H1 (cell line): ENCODE measurements at regions not wholly inside any gene's neighbourhood (a gene's known extent, or its start where the extent isn't known, plus 50 kb on each side); places are given as distances from the start of the nearest gene placed in this dataset.

Source experiments
- CTCF ChIA-PET: fragments of 300-600 bp; sonication (Branson Sonifier 250); formaldehyde crosslinking; loops from one replicate; lab custom pipeline; 2021; ENCODE audit not compliant: partially characterized antibody; lab: Charles Lee
- POLR2A ChIA-PET: fragments of 300-600 bp; sonication (Branson Sonifier 250); formaldehyde crosslinking; loops from one replicate; lab custom pipeline; 2021; ENCODE audit warnings: inconsistent platforms; ENCODE audit not compliant: partially characterized antibody; lab: Charles Lee
- DNase-seq, 2 experiments: peaks; one replicate each; pipeline versions ENCODE4 v3.0.0 to v3.0.0-alpha.2; 2010 to 2022; ENCODE audit warnings: low spot score in 2 of 2, low read depth in 1 of 2, mixed read lengths in 1 of 2
- FAIRE-seq: peaks from 2 replicates; lab custom pipeline; 2011; peaks lifted over from hg19 to GRCh38; lab: Jason Lieb, UNC
- H2AFZ ChIP-seq: 2 replicates; pipeline ENCODE4 v1.8.1; 2012; ENCODE audit warnings: low read length, inconsistent platforms
- H2AK5ac ChIP-seq: 2 replicates; pipeline ENCODE4 v1.6.1; 2013; ENCODE audit warnings: low read depth, low read length
- H2BK120ac ChIP-seq: replicated peaks from 2 replicates; pipeline ENCODE3; 2013; ENCODE audit warnings: low read depth, low read length, inconsistent platforms
- H2BK12ac ChIP-seq: 2 replicates; pipeline ENCODE4 v1.6.1; 2013; ENCODE audit warnings: low read depth, low read length
- H2BK15ac ChIP-seq: 2 replicates; pipeline ENCODE4 v1.6.1; 2013; ENCODE audit warnings: low read length
- H2BK20ac ChIP-seq: 2 replicates; pipeline ENCODE4 v1.6.1; 2013; ENCODE audit warnings: low read length
- H2BK5ac ChIP-seq: 2 replicates; pipeline ENCODE4 v1.6.1; 2013; ENCODE audit warnings: low read depth, low read length
- H3K14ac ChIP-seq: 2 replicates; pipeline ENCODE4 v1.6.1; 2013; ENCODE audit warnings: inconsistent platforms; ENCODE audit not compliant: insufficient read length
- H3K18ac ChIP-seq: 2 replicates; pipeline ENCODE4 v1.6.1; 2013; ENCODE audit warnings: low read length; ENCODE audit errors: extremely low read depth
- H3K23ac ChIP-seq: 2 replicates; pipeline ENCODE4 v1.6.1; 2013; ENCODE audit warnings: inconsistent platforms; ENCODE audit not compliant: insufficient read length
- H3K23me2 ChIP-seq: 2 replicates; pipeline ENCODE4 v1.6.1; 2013; ENCODE audit warnings: low read depth, low read length
- H3K27ac ChIP-seq: 2 replicates; pipeline ENCODE4 v1.6.1; 2011; ENCODE audit warnings: low read depth, low read length, inconsistent platforms
- H3K27me3 ChIP-seq, 4 experiments: replicated peaks in 1 of 4; 1 replicate in 1 of 4; 2 replicates in 3 of 4; pipeline versions ENCODE4 v1.6.1 to v1.8.1; 2011 to 2013; ENCODE audit warnings: low read length in 3 of 4, mild to moderate bottlenecking in 3 of 4, inconsistent platforms in 2 of 4, mixed read lengths in 2 of 4, moderate library complexity in 1 of 4; ENCODE audit not compliant: control insufficient read depth in 3 of 4, insufficient read depth in 3 of 4; ENCODE audit errors: extremely low read depth in 1 of 4
- H3K36me3 ChIP-seq, 4 experiments: 2 replicates each; pipeline versions ENCODE4 v1.6.1 to v1.8.1; 2011 to 2013; ENCODE audit warnings: mild to moderate bottlenecking in 4 of 4, low read length in 3 of 4, moderate library complexity in 2 of 4, control low read depth in 1 of 4, inconsistent platforms in 1 of 4; ENCODE audit not compliant: insufficient read depth in 4 of 4, control insufficient read depth in 2 of 4
- H3K4ac ChIP-seq: replicated peaks from 2 replicates; pipeline ENCODE3; 2013; ENCODE audit warnings: low read length, low read depth, mixed read lengths, inconsistent platforms; ENCODE audit not compliant: insufficient read length
- H3K4me1 ChIP-seq, 4 experiments: replicated peaks in 1 of 4; 1 replicate in 1 of 4; 2 replicates in 3 of 4; pipeline versions ENCODE4 v1.6.1 to v1.8.1; 2011 to 2013; ENCODE audit warnings: low read length in 3 of 4, inconsistent platforms in 2 of 4, mixed read lengths in 1 of 4; ENCODE audit not compliant: insufficient read depth in 4 of 4, control insufficient read depth in 3 of 4
- H3K4me2 ChIP-seq, 2 experiments: 2 replicates each; pipeline versions ENCODE4 v1.6.1 to v1.8.1; 2011 to 2013; ENCODE audit warnings: low read depth in 2 of 2, low read length in 2 of 2, control low read depth in 1 of 2, inconsistent platforms in 1 of 2, mild to moderate bottlenecking in 1 of 2; ENCODE audit not compliant: insufficient read depth in 1 of 2
- H3K4me3 ChIP-seq, 4 experiments: fragments of 200-600, 300-600 bp in 1 of 4; sonication (generic), shearing (Covaris generic), sonication (Bioruptor Twin) in 1 of 4; 2 replicates each; pipeline versions ENCODE4 v1.5.1 to v1.8.1; 2011 to 2016; ENCODE audit warnings: low read length in 4 of 4, low read depth in 3 of 4, control low read depth in 2 of 4, inconsistent platforms in 2 of 4, mild to moderate bottlenecking in 2 of 4, mixed read lengths in 1 of 4, moderate library complexity in 1 of 4; ENCODE audit not compliant: insufficient read depth in 2 of 4; ENCODE audit errors: extremely low read depth in 1 of 4
- H3K56ac ChIP-seq: replicated peaks from 2 replicates; pipeline ENCODE3; 2013; ENCODE audit warnings: low read depth, mild to moderate bottlenecking, mixed read lengths, low read length, inconsistent platforms; ENCODE audit not compliant: insufficient read length
- H3K79me1 ChIP-seq: 2 replicates; pipeline ENCODE4 v1.6.1; 2013; ENCODE audit warnings: low read depth, low read length, control low read depth
- H3K79me2 ChIP-seq, 2 experiments: 2 replicates each; pipeline versions ENCODE4 v1.6.1 to v1.8.1; 2012 to 2013; ENCODE audit warnings: low read length in 2 of 2, mild to moderate bottlenecking in 2 of 2, inconsistent platforms in 1 of 2; ENCODE audit not compliant: insufficient read depth in 2 of 2, control insufficient read depth in 1 of 2
- H3K9ac ChIP-seq, 4 experiments: replicated peaks in 1 of 4; 1 replicate in 1 of 4; 2 replicates in 3 of 4; pipeline versions ENCODE4 v1.6.1 to v1.8.1; 2011 to 2013; ENCODE audit warnings: low read depth in 3 of 4, low read length in 3 of 4, control low read depth in 2 of 4, mild to moderate bottlenecking in 2 of 4, moderate library complexity in 2 of 4, inconsistent platforms in 1 of 4; ENCODE audit errors: extremely low read depth in 1 of 4
- H3K9me3 ChIP-seq, 2 experiments: 2 replicates each; pipeline versions ENCODE4 v1.6.1 to v1.8.1; 2012 to 2013; ENCODE audit warnings: mild to moderate bottlenecking in 2 of 2, moderate library complexity in 2 of 2, control low read depth in 1 of 2, inconsistent platforms in 1 of 2, low read depth in 1 of 2, low read length in 1 of 2, mixed read lengths in 1 of 2; ENCODE audit not compliant: insufficient read depth in 2 of 2
- H4K20me1 ChIP-seq, 2 experiments: replicated peaks in 1 of 2; 2 replicates each; pipeline versions ENCODE3 to v1.8.1; 2011 to 2013; ENCODE audit warnings: inconsistent platforms in 2 of 2, low read length in 2 of 2, mild to moderate bottlenecking in 1 of 2; ENCODE audit not compliant: insufficient read depth in 2 of 2, control insufficient read depth in 1 of 2
- H4K5ac ChIP-seq: 2 replicates; pipeline ENCODE4 v1.6.1; 2013; ENCODE audit warnings: low read length, low read depth, mixed read lengths, inconsistent platforms; ENCODE audit not compliant: insufficient read length
- H4K8ac ChIP-seq: 2 replicates; pipeline ENCODE4 v1.8.0; 2013; ENCODE audit warnings: mild to moderate bottlenecking, moderate library complexity, low read length, inconsistent platforms; ENCODE audit not compliant: insufficient read depth; ENCODE audit errors: extremely low read depth
- H4K91ac ChIP-seq: replicated peaks from 2 replicates; pipeline ENCODE3; 2013; ENCODE audit warnings: low read length, mixed read lengths, inconsistent platforms; ENCODE audit not compliant: insufficient read length
- BCL11A ChIP-seq, 2 experiments: IDR thresholded peaks; one replicate each; pipeline ENCODE4 v1.6.1; 2011; ENCODE audit warnings: low read depth in 2 of 2, low read length in 2 of 2, mild to moderate bottlenecking in 2 of 2
- CEBPB ChIP-seq: IDR thresholded peaks from 2 replicates; pipeline ENCODE4 v1.6.1; 2012; ENCODE audit warnings: low read depth, low read length
- CHD1 ChIP-seq: IDR thresholded peaks from 2 replicates; pipeline ENCODE4 v1.6.1; 2012; ENCODE audit warnings: low read depth, low read length, improper control_type of control experiment
- NRF1 ChIP-seq: IDR thresholded peaks from 2 replicates; pipeline ENCODE4 v1.6.1; 2011; ENCODE audit warnings: mild to moderate bottlenecking, low read depth, low read length, improper control_type of control experiment
- PHF8 ChIP-seq: fragments of 200-600 bp; sonication (generic); conservative IDR thresholded peaks from 2 replicates; pipeline ENCODE4 v1.7.1; 2012; ENCODE audit warnings: low read depth, mild to moderate bottlenecking, inconsistent platforms, low read length, moderate library complexity
- POLR2A ChIP-seq, 2 experiments: IDR thresholded peaks; 1 replicate in 1 of 2; 2 replicates in 1 of 2; pipeline ENCODE4 v1.6.1; 2011; ENCODE audit warnings: low read depth in 2 of 2, low read length in 2 of 2, mild to moderate bottlenecking in 2 of 2; ENCODE audit errors: control extremely low read depth in 1 of 2
- SAP30 ChIP-seq: fragments of 300-600 bp; sonication (generic); IDR thresholded peaks from 2 replicates; pipeline ENCODE4 v1.7.1; 2012; ENCODE audit warnings: low read length, moderate library complexity, mild to moderate bottlenecking, inconsistent platforms; ENCODE audit not compliant: insufficient read depth, insufficient replicate concordance
- SIRT6 ChIP-seq: IDR thresholded peaks from one replicate; pipeline ENCODE4 v1.7.1; 2012; ENCODE audit warnings: low read length, inconsistent platforms
- SRF ChIP-seq: IDR thresholded peaks from 2 replicates; pipeline ENCODE4 v1.6.1; 2011; ENCODE audit warnings: mild to moderate bottlenecking, low read depth, low read length, moderate library complexity
- TAF7 ChIP-seq: optimal IDR thresholded peaks from 2 replicates; pipeline ENCODE3; 2011; ENCODE audit warnings: low read depth, mild to moderate bottlenecking, inconsistent platforms, low read length, moderate library complexity, borderline replicate concordance
- WGBS, 2 experiments: shearing (Covaris generic) in 1 of 2; methylation state at CpG; one replicate each; pipeline versions ENCODE4 v1.1.6 to v1.1.7; 2013 to 2015; ENCODE audit warnings: low lambda C conversion rate in 2 of 2, mixed read lengths in 2 of 2, inconsistent platforms in 1 of 2, low coverage in 1 of 2, missing lambda C conversion rate in 1 of 2; ENCODE audit not compliant: insufficient replicate concordance in 2 of 2, insufficient coverage in 1 of 2, insufficient read length in 1 of 2; ENCODE audit errors: extremely low coverage in 1 of 2, missing lambda C conversion rate in 1 of 2; 5-methylcytosine and 5-hydroxymethylcytosine counted together

GRCh38 chr3:159172473-159172872 is 370.6 kb downstream of the MFSD1 start:
- no peaks in the 10 kb centered on the region for H3K79me2 ChIP-seq
- no peak overlapping the region for H3K56ac ChIP-seq
- no peak overlapping the region for H3K9ac ChIP-seq
- no peak overlapping the region for H2BK12ac ChIP-seq
- H3K4ac ChIP-seq = no peak overlapping the region
- no peak overlapping the region for H3K18ac ChIP-seq
- H3K79me1 ChIP-seq = no peaks in the 10 kb centered on the region
- FAIRE-seq = no peak
- no peak overlapping the region for H2BK20ac ChIP-seq
- TF ChIP-seq NRF1 (no peak), SIRT6 (no peak), TAF7 (no peak), SAP30 (no peak), CHD1 (no peak), SRF (no peak), BCL11A (IDR thresholded peaks at IDR 0.05; ENCODE audit: low read depth in 2 of 2, low read length in 2 of 2) (no peak), PHF8 (no peak), CEBPB (no peak), POLR2A (IDR thresholded peaks at IDR 0.05; ENCODE audit: control extremely low read depth in 1 of 2, low read depth in 2 of 2, low read length in 2 of 2) (no peak)
- H4K20me1 ChIP-seq = no peaks in the 10 kb centered on the region
- no peak overlapping the region for H2AFZ ChIP-seq
- H3K36me3 ChIP-seq = no peaks in the 10 kb centered on the region
- no peaks in the 10 kb centered on the region for H3K9me3 ChIP-seq
- no peak overlapping the region for H2BK15ac ChIP-seq
- ChIA-PET POLR2A (interaction anchor here (0.7 kb wide), 1 partner anchor 872 kb away, joined by 4 read pairs; no protein-coding TSS in a partner anchor), CTCF (no interaction called here)
- no peak overlapping the region for H2BK120ac ChIP-seq
- DNase-seq = no peak
- H3K4me1 ChIP-seq = no peaks in the 10 kb centered on the region
- H2AK5ac ChIP-seq = no peak overlapping the region
- H2BK5ac ChIP-seq = no peak overlapping the region
- H3K23ac ChIP-seq = no peak overlapping the region
- 80% methylated on average over 2 of the region's 2 CpGs; no CpG with 5 or more reads in 1 of the 2 experiments for WGBS, 2 experiments
- H4K5ac ChIP-seq = no peak overlapping the region
- no peak overlapping the region for H4K91ac ChIP-seq
- H3K27me3 ChIP-seq = no peaks in the 10 kb centered on the region
- H3K4me2 ChIP-seq = no peak overlapping the region
- H3K4me3 ChIP-seq = no peak overlapping the region
- H3K23me2 ChIP-seq = no peaks in the 10 kb centered on the region
- H4K8ac ChIP-seq = no peak overlapping the region
- H3K27ac ChIP-seq = no peak overlapping the region
- H3K14ac ChIP-seq = no peak overlapping the region
